Vagina (tissue), 2 donors: ENCODE measurements at regions not wholly inside any gene's neighbourhood (a gene's known extent, or its start where the extent isn't known, plus 50 kb on each side); places are given as distances from the start of the nearest gene placed in this dataset.

Experiments used
- POLR2A ChIP-seq, 2 donors: fragments of 450-650 bp; IDR thresholded peaks; one replicate each; pipeline ENCODE4 v1.6.1; 2017; ENCODE audit warnings: antibody characterized with exemption in 2 of 2, mild to moderate bottlenecking in 2 of 2, moderate library complexity in 2 of 2
- POLR2AphosphoS5 ChIP-seq, 2 donors: sonication (generic); formaldehyde crosslinking; IDR thresholded peaks; one replicate each; pipeline ENCODE4 v1.9.0; 2017; ENCODE audit warnings: antibody characterized with exemption in 2 of 2, mild to moderate bottlenecking in 2 of 2, low read depth in 1 of 2; ENCODE audit not compliant: insufficient read depth in 1 of 2
- TF ChIP-seq, protein P1 (sequence below), 3 experiments: fragments of 450-650 bp in 2 of 3; fragments of 200-600 bp in 1 of 3; sonication (generic) in 1 of 3; IDR thresholded peaks; one replicate each; pipeline ENCODE4 v1.5.1; 2017 to 2019; ENCODE audit warnings: antibody characterized with exemption in 3 of 3, mild to moderate bottlenecking in 2 of 3, moderate library complexity in 2 of 3

DNA sequence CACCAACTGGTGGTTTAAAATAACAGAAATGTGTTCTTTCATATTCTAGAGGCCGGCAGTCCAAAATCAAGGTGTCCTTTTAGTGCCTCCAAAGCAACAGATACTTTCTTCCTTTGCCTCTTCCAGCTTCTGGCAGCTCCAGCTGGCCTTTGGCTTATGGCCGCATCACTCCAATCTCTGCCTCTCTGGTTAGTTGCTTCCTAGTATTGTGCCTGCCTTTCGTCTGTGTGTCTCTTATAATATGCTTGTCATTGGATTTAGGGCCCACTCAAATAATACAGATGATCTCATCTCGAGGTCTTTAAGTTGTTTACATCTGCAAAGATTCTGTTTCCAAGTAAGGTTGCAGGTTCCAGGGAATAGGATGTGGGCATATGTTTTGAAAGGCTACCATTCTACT, 855.2 kb upstream of the ID2 start:
- TF ChIP-seq POLR2A (IDR thresholded peaks at IDR 0.05) = no peak
- TF ChIP-seq, protein P1, sequence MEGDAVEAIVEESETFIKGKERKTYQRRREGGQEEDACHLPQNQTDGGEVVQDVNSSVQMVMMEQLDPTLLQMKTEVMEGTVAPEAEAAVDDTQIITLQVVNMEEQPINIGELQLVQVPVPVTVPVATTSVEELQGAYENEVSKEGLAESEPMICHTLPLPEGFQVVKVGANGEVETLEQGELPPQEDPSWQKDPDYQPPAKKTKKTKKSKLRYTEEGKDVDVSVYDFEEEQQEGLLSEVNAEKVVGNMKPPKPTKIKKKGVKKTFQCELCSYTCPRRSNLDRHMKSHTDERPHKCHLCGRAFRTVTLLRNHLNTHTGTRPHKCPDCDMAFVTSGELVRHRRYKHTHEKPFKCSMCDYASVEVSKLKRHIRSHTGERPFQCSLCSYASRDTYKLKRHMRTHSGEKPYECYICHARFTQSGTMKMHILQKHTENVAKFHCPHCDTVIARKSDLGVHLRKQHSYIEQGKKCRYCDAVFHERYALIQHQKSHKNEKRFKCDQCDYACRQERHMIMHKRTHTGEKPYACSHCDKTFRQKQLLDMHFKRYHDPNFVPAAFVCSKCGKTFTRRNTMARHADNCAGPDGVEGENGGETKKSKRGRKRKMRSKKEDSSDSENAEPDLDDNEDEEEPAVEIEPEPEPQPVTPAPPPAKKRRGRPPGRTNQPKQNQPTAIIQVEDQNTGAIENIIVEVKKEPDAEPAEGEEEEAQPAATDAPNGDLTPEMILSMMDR (IDR thresholded peaks at IDR 0.05) = no peak
- TF ChIP-seq POLR2AphosphoS5 (IDR thresholded peaks at IDR 0.05; ENCODE audit: insufficient read depth in 1 of 2, low read depth in 1 of 2) = no peak
